ENCODE measurements at regions not wholly inside any gene's neighbourhood (a gene's known extent, or its start where the extent isn't known, plus 50 kb on each side); places are given as distances from the start of the nearest gene placed in this dataset.
"Not testable (repeated sequence)": the region's sequence is repeated elsewhere in the genome, so short reads cannot be mapped to it uniquely, and the experiment has no call there.

- Mint-ChIP-seq H3K27ac (no peak overlapping the region), H3K27me3 (ENCODE audit: low read depth) (no peaks in the 10 kb centered on the region), H3K36me3 (ENCODE audit: low read depth) (no peaks in the 10 kb centered on the region), H3K9me3 (peaks cover 4% of the 10 kb centered on the region), H3K4me1 (ENCODE audit: low read depth) (no peaks in the 10 kb centered on the region), H3K4me3 (ENCODE audit: low read depth) (no peak overlapping the region)
- DNase-seq (ENCODE audit: low spot score) = no peak
- intact Hi-C loops (cut with micrococcal nuclease) = no loop called here
These were observed 186.1 kb downstream of the MTERF1 start for GRCh38 chr7:91694351-91694841.

- intact Hi-C loops (cut with micrococcal nuclease) = no loop called here
- Mint-ChIP-seq H3K27ac (no peak overlapping the region), H3K27me3 (ENCODE audit: low read depth) (no peaks in the 10 kb centered on the region), H3K9me3 (peaks cover 18% of the 10 kb centered on the region), H3K4me3 (ENCODE audit: low read depth) (no peak overlapping the region), H3K4me1 (ENCODE audit: low read depth) (no peaks in the 10 kb centered on the region), H3K36me3 (ENCODE audit: low read depth) (no peaks in the 10 kb centered on the region)
- no peak for DNase-seq (ENCODE audit: low spot score)
These were observed 169.6 kb downstream of the MTERF1 start for GRCh38 chr7:91710881-91711280.

- no peaks in the 10 kb centered on the region for H3K27me3 Mint-ChIP-seq (ENCODE audit: low read depth)
- H3K9me3 Mint-ChIP-seq = peaks cover 12% of the 10 kb centered on the region
These were observed 166.8 kb downstream of the MTERF1 start for GRCh38 chr7:91713669-91714068.

DNA sequence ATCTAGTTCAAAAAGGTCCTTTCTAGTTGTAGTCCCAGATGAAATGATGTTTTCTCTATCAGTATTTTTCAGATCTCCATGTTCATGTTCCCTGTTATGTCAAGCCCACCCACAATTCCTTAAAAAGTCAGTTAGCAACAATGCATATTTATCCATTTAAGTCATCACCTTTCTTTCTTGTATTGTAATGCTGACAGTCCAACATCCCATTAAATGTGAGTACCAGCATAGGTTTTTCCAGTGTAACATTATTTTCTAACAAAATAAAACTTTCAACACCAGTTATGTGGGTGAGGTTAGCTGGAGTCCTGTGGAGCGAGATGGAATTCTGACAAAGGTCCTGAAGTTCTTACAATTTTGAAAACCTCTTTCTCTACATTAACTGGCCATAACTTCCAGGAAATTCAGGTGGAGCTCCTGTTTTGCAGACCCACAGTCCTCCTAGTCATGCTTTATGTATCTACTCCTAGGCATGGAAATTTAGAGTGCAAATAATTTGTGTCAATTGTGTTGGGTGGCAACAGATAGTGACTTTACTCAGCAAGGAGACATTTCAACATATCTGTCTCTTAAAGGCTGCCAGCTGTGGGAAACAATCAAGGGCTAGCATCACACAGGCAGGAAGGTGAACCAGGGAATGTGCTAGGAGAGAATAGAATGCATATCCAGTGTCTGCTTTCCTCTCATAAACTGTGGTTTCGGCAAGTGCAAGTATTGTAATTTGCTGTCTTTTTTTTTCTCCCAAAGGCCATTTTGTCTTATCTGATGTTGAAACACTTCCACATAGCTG is 162.6 kb downstream of the MTERF1 start:
- Mint-ChIP-seq H3K4me1 (ENCODE audit: low read depth) (no peaks in the 10 kb centered on the region), H3K4me3 (ENCODE audit: low read depth) (no peak overlapping the region), H3K9me3 (peaks cover 5% of the 10 kb centered on the region), H3K36me3 (ENCODE audit: low read depth) (no peaks in the 10 kb centered on the region), H3K27ac (no peak overlapping the region), H3K27me3 (ENCODE audit: low read depth) (no peaks in the 10 kb centered on the region)
- intact Hi-C loops (cut with micrococcal nuclease) = no loop called here
- no peak for DNase-seq (ENCODE audit: low spot score)

More at GRCh38 chr7:91713669-91714068, 166.8 kb downstream of the MTERF1 start:
- Mint-ChIP-seq H3K27ac (no peak overlapping the region), H3K4me3 (ENCODE audit: low read depth) (no peak overlapping the region), H3K4me1 (ENCODE audit: low read depth) (no peaks in the 10 kb centered on the region), H3K36me3 (ENCODE audit: low read depth) (no peaks in the 10 kb centered on the region)
- DNase-seq (ENCODE audit: low spot score) = no peak
- intact Hi-C loops (cut with micrococcal nuclease) = no loop called here

- no peaks in the 10 kb centered on the region for H3K27me3 Mint-ChIP-seq (ENCODE audit: low read depth)
- no peak for DNase-seq (ENCODE audit: low spot score)
- peaks cover 5% of the 10 kb centered on the region for H3K9me3 Mint-ChIP-seq
- H3K4me1 Mint-ChIP-seq (ENCODE audit: low read depth) = no peaks in the 10 kb centered on the region
- no peaks in the 10 kb centered on the region for H3K36me3 Mint-ChIP-seq (ENCODE audit: low read depth)
- intact Hi-C loops (cut with micrococcal nuclease) = no loop called here
- H3K27ac Mint-ChIP-seq = no peak overlapping the region
- H3K4me3 Mint-ChIP-seq (ENCODE audit: low read depth) = no peak overlapping the region
These were observed 161.5 kb downstream of the MTERF1 start for GRCh38 chr7:91719008-91719407.

DNA sequence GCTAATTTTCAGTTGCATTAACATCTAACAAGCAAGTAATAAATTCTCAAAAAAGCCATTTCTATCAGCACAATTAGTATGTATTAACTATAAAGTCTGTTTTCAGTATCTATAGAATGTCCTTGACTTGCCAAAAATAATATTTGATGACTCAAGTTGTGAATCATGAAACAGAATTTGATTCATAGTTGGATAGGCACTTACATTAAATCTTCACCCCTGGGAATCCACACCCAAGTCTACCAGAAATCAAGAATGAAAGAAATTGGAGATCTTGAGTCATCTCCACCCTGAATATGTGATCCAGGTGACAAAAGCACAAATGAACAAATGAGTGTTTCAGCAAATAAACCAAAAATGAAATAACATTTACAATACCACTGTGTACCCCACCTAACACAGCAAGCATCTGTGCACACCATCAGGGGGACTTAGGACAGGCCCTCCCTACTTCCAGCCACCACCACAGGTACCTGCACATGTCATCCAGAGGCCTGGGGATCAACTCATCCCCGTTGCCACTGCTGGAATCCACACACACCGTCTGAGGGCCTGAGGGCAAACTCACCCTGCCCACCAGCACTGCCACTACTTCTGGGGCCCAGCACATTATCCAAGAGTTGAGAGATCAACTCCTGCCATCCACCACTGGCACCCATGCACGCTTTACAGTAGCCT is 160.1 kb downstream of the MTERF1 start:
- DNase-seq (ENCODE audit: low spot score) = no peak
- Mint-ChIP-seq H3K27me3 (ENCODE audit: low read depth) (no peaks in the 10 kb centered on the region), H3K4me1 (ENCODE audit: low read depth) (no peaks in the 10 kb centered on the region), H3K27ac (no peak overlapping the region), H3K36me3 (ENCODE audit: low read depth) (no peaks in the 10 kb centered on the region), H3K4me3 (ENCODE audit: low read depth) (no peak overlapping the region), H3K9me3 (peaks cover 5% of the 10 kb centered on the region)
- intact Hi-C loops (cut with micrococcal nuclease) = no loop called here

GRCh38 chr7:91722831-91723230 is 157.7 kb downstream of the MTERF1 start:
- Mint-ChIP-seq H3K36me3 (ENCODE audit: low read depth) (no peaks in the 10 kb centered on the region), H3K4me1 (ENCODE audit: low read depth) (no peaks in the 10 kb centered on the region), H3K9me3 (peaks cover 5% of the 10 kb centered on the region), H3K27me3 (ENCODE audit: low read depth) (no peaks in the 10 kb centered on the region), H3K27ac (no peak overlapping the region), H3K4me3 (ENCODE audit: low read depth) (no peak overlapping the region)
- intact Hi-C loops (cut with micrococcal nuclease) = no loop called here
- DNase-seq (ENCODE audit: low spot score) = no peak

DNA sequence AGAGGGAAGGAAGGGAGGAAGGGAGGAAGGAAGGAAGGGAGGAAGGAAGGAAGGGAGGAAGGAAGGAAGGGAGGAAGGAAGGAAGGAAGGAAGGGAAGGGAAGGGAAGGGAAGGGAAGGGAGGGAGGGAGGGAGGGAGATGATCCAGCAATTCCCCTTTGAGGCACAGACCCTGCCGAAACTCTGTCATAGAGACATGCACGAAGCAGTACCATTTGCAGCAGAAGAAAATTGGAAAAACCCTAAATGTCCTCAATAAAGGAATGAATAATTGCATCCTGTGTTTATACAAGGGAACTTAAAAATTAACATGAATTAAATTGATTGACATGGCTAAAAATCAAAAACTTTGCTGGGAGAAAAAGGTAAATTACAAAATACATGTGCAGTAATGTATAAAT is 151.5 kb downstream of the MTERF1 start:
- H3K9me3 Mint-ChIP-seq; H3K36me3 Mint-ChIP-seq (ENCODE audit: low read depth); H3K27me3 Mint-ChIP-seq (ENCODE audit: low read depth); H3K4me1 Mint-ChIP-seq (ENCODE audit: low read depth); H3K4me3 Mint-ChIP-seq (ENCODE audit: low read depth); intact Hi-C loops (cut with micrococcal nuclease); DNase-seq (ENCODE audit: low spot score); H3K27ac Mint-ChIP-seq: not testable (repeated sequence)

DNA sequence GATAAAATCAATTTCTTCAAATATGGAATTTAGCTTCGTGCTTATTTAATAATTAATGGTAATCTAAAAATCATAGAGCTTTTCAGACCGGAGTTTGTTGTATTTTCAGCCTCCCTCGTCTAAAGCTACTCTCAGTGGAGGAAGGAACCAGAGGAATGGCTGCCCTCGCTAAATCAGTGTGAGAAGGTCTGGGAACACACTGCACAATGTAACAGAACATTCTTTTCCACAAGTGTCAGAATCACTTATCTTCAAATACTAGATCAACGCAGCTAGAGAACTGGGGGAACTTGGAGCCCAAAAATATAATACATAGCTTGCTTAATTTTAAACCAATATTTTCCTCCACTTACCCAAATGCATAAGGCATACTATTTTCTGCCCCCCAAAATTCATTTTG is 148.5 kb downstream of the MTERF1 start:
- Mint-ChIP-seq H3K36me3 (ENCODE audit: low read depth) (no peaks in the 10 kb centered on the region), H3K4me3 (ENCODE audit: low read depth) (no peak overlapping the region), H3K4me1 (ENCODE audit: low read depth) (no peaks in the 10 kb centered on the region), H3K27ac (no peak overlapping the region), H3K27me3 (ENCODE audit: low read depth) (no peaks in the 10 kb centered on the region), H3K9me3 (peaks cover 10% of the 10 kb centered on the region)
- intact Hi-C loops (cut with micrococcal nuclease) = no loop called here
- DNase-seq (ENCODE audit: low spot score) = no peak

DNA sequence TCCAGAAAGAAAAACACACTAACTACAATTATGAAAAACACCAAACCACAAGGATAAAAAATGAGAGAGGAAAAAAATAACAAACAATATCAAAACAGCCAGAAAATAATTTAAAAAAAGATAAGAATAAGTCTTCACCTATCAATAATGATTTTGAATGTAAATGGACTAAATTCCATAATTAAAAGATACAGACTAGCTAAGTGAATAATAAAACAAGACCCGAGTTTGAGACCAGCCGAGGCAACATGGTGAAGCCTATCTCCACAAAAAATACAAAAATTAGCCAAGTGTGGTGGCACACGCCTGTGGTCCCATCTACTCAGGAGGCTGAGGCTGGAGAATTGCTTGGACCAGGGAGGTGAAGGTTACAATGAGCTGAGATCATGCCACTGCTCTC is 131.1 kb downstream of the MTERF1 start:
- Mint-ChIP-seq H3K36me3 (ENCODE audit: low read depth) (no peaks in the 10 kb centered on the region), H3K4me3 (ENCODE audit: low read depth) (no peak overlapping the region), H3K4me1 (ENCODE audit: low read depth) (no peaks in the 10 kb centered on the region), H3K27me3 (ENCODE audit: low read depth) (no peaks in the 10 kb centered on the region), H3K27ac (no peak overlapping the region), H3K9me3 (no peaks in the 10 kb centered on the region)
- intact Hi-C loops (cut with micrococcal nuclease) = no loop called here
- no peak for DNase-seq (ENCODE audit: low spot score)

GRCh38 chr7:91750091-91750490 is 130.4 kb downstream of the MTERF1 start:
- intact Hi-C loops (cut with micrococcal nuclease) = no loop called here
- H3K4me1 Mint-ChIP-seq (ENCODE audit: low read depth) = no peaks in the 10 kb centered on the region
- no peaks in the 10 kb centered on the region for H3K27me3 Mint-ChIP-seq (ENCODE audit: low read depth)
- H3K27ac Mint-ChIP-seq = no peak overlapping the region
- DNase-seq (ENCODE audit: low spot score) = no peak
- H3K4me3 Mint-ChIP-seq (ENCODE audit: low read depth) = no peak overlapping the region
- H3K9me3 Mint-ChIP-seq = no peaks in the 10 kb centered on the region
- H3K36me3 Mint-ChIP-seq (ENCODE audit: low read depth) = no peaks in the 10 kb centered on the region

GRCh38 chr7:91752102-91752501 is 128.4 kb downstream of the MTERF1 start:
- intact Hi-C loops (cut with micrococcal nuclease) = no loop called here
- Mint-ChIP-seq H3K27ac (no peak overlapping the region), H3K36me3 (ENCODE audit: low read depth) (no peaks in the 10 kb centered on the region), H3K4me1 (ENCODE audit: low read depth) (no peaks in the 10 kb centered on the region), H3K27me3 (ENCODE audit: low read depth) (no peaks in the 10 kb centered on the region), H3K9me3 (no peaks in the 10 kb centered on the region), H3K4me3 (ENCODE audit: low read depth) (no peak overlapping the region)
- DNase-seq (ENCODE audit: low spot score) = no peak

- not testable (repeated sequence) for H3K9me3 Mint-ChIP-seq
These were observed 126.2 kb downstream of the MTERF1 start for GRCh38 chr7:91754280-91754679.

More at GRCh38 chr7:91754280-91754679, 126.2 kb downstream of the MTERF1 start:
- H3K4me1 Mint-ChIP-seq (ENCODE audit: low read depth); H3K27ac Mint-ChIP-seq; DNase-seq (ENCODE audit: low spot score); H3K4me3 Mint-ChIP-seq (ENCODE audit: low read depth); H3K27me3 Mint-ChIP-seq (ENCODE audit: low read depth); intact Hi-C loops (cut with micrococcal nuclease); H3K36me3 Mint-ChIP-seq (ENCODE audit: low read depth): not testable (repeated sequence)
